GM10266 (cell line): ENCODE measurements at regions not wholly inside any gene's neighbourhood (a gene's known extent, or its start where the extent isn't known, plus 50 kb on each side); places are given as distances from the start of the nearest gene placed in this dataset.

Experiments
- DNase-seq: peaks from one replicate; pipeline ENCODE4 v3.0.0; 2012; ENCODE audit errors: extremely low spot score
- TF ChIP-seq, protein P1 (sequence below): IDR thresholded peaks from 2 replicates; pipeline ENCODE4 v1.5.1; 2012; ENCODE audit warnings: mild to moderate bottlenecking, low read depth; ENCODE audit not compliant: control insufficient read depth, insufficient read depth; ENCODE audit errors: missing control alignments

DNA sequence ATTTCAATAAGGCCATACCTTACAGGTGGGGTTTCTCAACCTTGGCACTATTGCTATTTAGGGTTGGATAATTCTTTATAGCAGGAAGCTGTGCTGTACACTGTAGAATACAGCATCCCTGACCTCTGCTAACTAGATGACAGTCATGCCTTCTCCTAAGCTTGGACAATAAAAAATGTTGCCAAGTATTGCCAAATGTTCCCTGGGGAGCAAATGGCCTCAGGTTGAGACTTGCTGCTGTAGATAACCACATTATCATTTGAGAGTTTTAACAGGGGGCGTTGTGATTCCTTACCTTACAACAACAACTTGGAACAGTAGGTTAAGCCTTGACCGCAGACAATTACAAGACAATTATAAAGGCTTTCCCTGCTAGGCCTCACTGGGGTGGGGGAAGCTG, 1073.6 kb upstream of the TMEM132C start:
- TF ChIP-seq, protein P1, sequence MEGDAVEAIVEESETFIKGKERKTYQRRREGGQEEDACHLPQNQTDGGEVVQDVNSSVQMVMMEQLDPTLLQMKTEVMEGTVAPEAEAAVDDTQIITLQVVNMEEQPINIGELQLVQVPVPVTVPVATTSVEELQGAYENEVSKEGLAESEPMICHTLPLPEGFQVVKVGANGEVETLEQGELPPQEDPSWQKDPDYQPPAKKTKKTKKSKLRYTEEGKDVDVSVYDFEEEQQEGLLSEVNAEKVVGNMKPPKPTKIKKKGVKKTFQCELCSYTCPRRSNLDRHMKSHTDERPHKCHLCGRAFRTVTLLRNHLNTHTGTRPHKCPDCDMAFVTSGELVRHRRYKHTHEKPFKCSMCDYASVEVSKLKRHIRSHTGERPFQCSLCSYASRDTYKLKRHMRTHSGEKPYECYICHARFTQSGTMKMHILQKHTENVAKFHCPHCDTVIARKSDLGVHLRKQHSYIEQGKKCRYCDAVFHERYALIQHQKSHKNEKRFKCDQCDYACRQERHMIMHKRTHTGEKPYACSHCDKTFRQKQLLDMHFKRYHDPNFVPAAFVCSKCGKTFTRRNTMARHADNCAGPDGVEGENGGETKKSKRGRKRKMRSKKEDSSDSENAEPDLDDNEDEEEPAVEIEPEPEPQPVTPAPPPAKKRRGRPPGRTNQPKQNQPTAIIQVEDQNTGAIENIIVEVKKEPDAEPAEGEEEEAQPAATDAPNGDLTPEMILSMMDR = no peak
- no peak for DNase-seq

DNA sequence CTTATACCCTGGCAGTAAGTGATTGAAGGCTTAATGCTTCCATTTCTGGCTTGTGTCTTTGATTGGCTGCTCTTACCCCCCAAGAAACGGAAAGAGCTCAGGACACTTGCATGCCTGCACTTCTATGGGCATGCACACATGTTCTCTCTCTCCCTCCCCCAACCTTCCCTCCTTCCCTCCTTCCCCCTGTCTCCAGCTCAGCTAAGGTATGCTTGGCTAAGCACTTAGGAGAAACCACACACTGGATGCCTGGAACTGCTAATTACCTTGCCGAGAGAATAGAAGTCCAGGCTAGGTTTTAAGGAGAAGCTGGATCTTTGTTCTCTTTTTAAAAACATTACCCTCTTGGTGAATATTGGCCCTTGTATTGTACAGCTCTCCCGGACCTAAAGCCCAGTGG, 1072.8 kb upstream of the TMEM132C start:
- DNase-seq = no peak
- TF ChIP-seq, protein P1 = no peak

DNA sequence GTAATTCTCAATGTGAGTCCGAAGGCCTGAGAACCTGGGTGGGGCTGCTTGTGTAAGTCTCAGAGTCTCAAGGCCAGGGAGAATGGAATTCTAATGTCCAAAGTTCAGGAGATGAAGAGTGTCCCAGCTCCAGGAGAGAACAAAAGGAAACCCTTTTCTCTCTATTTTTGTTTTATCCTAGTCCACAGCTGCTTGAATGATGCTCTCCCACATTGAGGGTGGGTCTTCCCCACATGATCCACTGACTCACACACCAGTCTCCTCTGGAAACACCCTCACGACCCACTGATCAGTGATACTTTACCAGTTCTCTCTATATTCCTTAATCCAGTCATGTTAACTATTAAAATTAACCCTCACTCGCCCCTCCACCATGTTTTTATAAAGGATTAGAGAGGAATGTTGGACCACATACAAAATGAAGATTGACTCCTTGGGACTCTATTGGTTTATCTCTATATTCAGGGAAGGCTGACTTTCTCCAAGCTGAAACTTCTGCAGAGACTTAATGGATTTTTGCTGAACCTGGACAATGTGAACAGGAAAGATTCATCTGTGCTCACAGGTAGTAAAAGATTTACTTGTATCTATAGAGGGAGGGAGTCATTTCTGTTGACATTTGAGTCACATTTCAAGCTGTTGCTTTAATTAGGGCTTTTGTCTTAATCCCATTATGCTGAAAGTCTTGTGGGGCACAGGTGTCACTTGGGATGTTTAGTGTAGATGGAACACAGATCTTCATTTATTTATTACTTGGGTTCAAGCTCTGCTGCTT, 1061.0 kb upstream of the TMEM132C start:
- TF ChIP-seq, protein P1 = no peak
- DNase-seq = no peak

DNA sequence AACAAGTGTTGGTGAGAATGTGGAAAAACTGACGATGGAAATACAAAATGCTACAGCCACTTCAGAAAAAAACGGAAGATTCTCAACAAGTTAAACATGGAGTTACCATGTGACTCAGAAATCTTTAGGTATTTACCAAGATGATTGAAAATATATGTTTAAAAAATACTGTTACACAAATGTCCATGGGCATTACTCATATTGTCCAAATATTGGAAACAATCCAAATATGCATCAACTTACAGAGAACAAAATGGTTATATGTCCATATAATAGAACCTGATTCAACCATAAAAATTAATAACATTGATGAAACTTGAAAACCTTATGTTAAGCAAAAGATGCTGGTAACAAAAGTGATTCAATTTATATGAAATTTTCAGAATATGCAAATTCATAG, 1057.7 kb upstream of the TMEM132C start:
- TF ChIP-seq, protein P1 = no peak
- no peak for DNase-seq

DNA sequence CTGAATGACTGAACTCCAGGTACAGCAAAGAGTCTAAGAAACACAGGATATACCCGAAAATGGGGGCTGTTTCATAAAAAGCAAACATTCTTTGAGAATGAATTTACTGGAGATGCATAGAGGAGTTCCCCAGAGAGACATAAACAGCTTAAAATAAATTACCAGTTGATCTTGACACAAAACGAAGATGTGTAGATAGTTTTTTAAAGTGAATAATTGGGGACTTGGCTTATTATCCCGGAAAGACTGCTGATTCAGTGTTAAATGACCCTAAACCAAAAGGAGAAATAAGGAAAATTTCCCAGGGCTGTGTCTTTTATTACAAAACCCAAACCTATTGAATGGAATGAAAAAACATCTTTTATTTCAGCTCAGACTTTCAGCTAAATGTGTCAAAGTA, 1052.8 kb upstream of the TMEM132C start:
- DNase-seq = no peak
- TF ChIP-seq, protein P1 = no peak

DNA sequence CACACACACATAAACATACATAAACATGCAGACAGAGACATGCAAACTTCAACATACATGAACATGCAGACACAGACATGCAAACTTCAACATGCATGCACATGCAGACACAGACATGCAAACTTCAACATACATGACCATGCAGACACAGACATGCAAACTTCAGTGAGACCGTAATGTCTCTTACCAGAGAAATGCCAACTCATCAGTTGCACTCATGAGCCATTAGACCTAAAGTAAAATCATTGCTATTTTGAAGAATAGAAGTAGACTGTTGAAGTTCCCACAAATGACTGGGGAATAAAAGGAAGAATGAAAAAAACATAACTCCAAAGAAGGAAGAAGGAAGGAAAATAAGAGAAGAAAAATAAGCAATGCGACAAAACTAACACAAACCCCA, 1044.0 kb upstream of the TMEM132C start:
- DNase-seq = no peak
- TF ChIP-seq, protein P1 = no peak

DNA sequence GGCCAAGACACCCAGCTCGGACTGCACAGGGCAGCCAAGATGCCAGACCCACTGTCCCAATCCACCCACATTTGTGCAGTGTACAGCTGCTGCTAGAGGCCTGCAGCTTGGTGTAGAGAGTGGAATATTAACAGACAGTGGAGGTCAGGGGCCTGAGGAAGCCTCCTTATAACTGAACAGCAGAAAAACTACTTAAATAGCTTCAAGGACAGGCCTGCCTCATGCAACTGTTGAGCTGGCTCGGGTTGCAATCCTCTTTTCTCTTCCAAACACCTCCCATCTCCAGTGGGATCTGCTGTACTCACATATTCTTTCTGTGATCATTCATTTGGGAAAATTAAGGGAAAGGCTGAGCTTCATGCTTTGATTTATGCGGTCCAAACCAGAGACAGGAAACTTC, 1043.2 kb upstream of the TMEM132C start:
- no peak for DNase-seq
- TF ChIP-seq, protein P1 = no peak
